ENCODE measurements at regions not wholly inside any gene's neighbourhood (a gene's known extent, or its start where the extent isn't known, plus 50 kb on each side); places are given as distances from the start of the nearest gene placed in this dataset.

DNA sequence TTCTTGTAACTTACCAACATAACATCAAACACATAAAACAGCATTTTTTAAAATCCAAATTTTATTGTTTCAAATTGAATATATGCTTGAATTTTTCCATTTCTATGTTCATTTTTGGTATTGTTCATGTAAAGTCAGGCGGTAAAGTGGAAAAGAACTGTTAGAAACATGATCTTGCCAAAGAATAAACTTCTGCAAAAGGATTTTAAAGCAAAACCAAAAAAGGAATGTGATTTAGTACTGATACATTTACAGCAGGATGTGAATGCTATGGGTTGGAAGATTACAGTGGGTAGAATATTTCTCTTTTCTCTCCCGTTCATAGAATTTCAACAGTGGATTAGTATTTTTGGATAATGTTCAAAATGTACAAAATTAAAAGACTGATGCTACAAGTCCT lies 277.2 kb upstream of the MPDZ start:
- TF ChIP-seq POLR2A (IDR thresholded peaks at IDR 0.05), result no peak
- TF ChIP-seq, protein P1, sequence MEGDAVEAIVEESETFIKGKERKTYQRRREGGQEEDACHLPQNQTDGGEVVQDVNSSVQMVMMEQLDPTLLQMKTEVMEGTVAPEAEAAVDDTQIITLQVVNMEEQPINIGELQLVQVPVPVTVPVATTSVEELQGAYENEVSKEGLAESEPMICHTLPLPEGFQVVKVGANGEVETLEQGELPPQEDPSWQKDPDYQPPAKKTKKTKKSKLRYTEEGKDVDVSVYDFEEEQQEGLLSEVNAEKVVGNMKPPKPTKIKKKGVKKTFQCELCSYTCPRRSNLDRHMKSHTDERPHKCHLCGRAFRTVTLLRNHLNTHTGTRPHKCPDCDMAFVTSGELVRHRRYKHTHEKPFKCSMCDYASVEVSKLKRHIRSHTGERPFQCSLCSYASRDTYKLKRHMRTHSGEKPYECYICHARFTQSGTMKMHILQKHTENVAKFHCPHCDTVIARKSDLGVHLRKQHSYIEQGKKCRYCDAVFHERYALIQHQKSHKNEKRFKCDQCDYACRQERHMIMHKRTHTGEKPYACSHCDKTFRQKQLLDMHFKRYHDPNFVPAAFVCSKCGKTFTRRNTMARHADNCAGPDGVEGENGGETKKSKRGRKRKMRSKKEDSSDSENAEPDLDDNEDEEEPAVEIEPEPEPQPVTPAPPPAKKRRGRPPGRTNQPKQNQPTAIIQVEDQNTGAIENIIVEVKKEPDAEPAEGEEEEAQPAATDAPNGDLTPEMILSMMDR (IDR thresholded peaks at IDR 0.05), result no peak

Data from Peyer's patch (tissue), 4 donors.